Uterus (tissue), 2 donors: ENCODE measurements at regions not wholly inside any gene's neighbourhood (a gene's known extent, or its start where the extent isn't known, plus 50 kb on each side); places are given as distances from the start of the nearest gene placed in this dataset.
"Not testable (repeated sequence)": the region's sequence is repeated elsewhere in the genome, so short reads cannot be mapped to it uniquely, and the experiment has no call there.

Experiments
- POLR2A ChIP-seq, 2 donors: fragments of 450-650 bp; IDR thresholded peaks; one replicate each; pipeline ENCODE4 v1.6.1; 2016; ENCODE audit warnings: antibody characterized with exemption in 2 of 2, mild to moderate bottlenecking in 1 of 2, moderate library complexity in 1 of 2
- TF ChIP-seq, protein P1 (sequence below), 4 experiments: fragments of 200-600 bp in 2 of 4; fragments of 450-650 bp in 2 of 4; sonication (generic) in 2 of 4; IDR thresholded peaks; one replicate each; pipeline ENCODE4 v1.5.1; 2016 to 2019; ENCODE audit warnings: antibody characterized with exemption in 4 of 4, mild to moderate bottlenecking in 2 of 4, moderate library complexity in 1 of 4

DNA sequence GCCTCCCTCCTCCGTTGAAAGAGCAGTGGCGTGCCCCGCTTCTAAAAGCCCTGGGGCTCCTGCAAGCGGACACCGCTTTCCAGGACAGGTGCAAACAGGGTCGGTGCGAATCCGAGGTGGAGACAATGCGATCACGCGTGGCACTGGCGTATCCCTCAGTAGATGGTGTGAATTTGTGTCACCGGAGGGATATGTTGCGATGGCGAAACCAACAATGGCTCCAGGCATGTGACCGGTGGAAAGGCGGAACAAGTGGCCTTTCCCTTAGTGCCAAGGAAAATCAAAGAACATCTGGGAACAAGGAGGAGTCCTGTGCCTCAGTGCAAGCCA, 172.0 kb upstream of the ZNF337 start:
- TF ChIP-seq, protein P1, sequence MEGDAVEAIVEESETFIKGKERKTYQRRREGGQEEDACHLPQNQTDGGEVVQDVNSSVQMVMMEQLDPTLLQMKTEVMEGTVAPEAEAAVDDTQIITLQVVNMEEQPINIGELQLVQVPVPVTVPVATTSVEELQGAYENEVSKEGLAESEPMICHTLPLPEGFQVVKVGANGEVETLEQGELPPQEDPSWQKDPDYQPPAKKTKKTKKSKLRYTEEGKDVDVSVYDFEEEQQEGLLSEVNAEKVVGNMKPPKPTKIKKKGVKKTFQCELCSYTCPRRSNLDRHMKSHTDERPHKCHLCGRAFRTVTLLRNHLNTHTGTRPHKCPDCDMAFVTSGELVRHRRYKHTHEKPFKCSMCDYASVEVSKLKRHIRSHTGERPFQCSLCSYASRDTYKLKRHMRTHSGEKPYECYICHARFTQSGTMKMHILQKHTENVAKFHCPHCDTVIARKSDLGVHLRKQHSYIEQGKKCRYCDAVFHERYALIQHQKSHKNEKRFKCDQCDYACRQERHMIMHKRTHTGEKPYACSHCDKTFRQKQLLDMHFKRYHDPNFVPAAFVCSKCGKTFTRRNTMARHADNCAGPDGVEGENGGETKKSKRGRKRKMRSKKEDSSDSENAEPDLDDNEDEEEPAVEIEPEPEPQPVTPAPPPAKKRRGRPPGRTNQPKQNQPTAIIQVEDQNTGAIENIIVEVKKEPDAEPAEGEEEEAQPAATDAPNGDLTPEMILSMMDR (IDR thresholded peaks at IDR 0.05): not testable (repeated sequence)
- not testable (repeated sequence) for TF ChIP-seq POLR2A (IDR thresholded peaks at IDR 0.05)
